Breast epithelium (tissue), 3 donors: ENCODE measurements at regions not wholly inside any gene's neighbourhood (a gene's known extent, or its start where the extent isn't known, plus 50 kb on each side); places are given as distances from the start of the nearest gene placed in this dataset.

ENCODE experiments used
- POLR2A ChIP-seq: fragments of 450-650 bp; IDR thresholded peaks from one replicate; pipeline ENCODE4 v1.6.1; 2016; ENCODE audit warnings: antibody characterized with exemption, mild to moderate bottlenecking, moderate library complexity
- POLR2AphosphoS5 ChIP-seq, 3 donors: sonication (generic); formaldehyde crosslinking; IDR thresholded peaks; one replicate each; pipeline ENCODE4 v1.6.1; 2017; ENCODE audit warnings: antibody characterized with exemption in 3 of 3
- TF ChIP-seq, protein P1 (sequence below), 3 donors: fragments of 450-650 bp; IDR thresholded peaks; one replicate each; pipeline ENCODE4 v1.5.1; 2016 to 2017; ENCODE audit warnings: antibody characterized with exemption in 3 of 3, mild to moderate bottlenecking in 3 of 3, moderate library complexity in 3 of 3

- TF ChIP-seq, protein P1, sequence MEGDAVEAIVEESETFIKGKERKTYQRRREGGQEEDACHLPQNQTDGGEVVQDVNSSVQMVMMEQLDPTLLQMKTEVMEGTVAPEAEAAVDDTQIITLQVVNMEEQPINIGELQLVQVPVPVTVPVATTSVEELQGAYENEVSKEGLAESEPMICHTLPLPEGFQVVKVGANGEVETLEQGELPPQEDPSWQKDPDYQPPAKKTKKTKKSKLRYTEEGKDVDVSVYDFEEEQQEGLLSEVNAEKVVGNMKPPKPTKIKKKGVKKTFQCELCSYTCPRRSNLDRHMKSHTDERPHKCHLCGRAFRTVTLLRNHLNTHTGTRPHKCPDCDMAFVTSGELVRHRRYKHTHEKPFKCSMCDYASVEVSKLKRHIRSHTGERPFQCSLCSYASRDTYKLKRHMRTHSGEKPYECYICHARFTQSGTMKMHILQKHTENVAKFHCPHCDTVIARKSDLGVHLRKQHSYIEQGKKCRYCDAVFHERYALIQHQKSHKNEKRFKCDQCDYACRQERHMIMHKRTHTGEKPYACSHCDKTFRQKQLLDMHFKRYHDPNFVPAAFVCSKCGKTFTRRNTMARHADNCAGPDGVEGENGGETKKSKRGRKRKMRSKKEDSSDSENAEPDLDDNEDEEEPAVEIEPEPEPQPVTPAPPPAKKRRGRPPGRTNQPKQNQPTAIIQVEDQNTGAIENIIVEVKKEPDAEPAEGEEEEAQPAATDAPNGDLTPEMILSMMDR (IDR thresholded peaks at IDR 0.05): no peak
- TF ChIP-seq POLR2A: no peak
- no peak for TF ChIP-seq POLR2AphosphoS5 (IDR thresholded peaks at IDR 0.05)
Observed at GRCh38 chr16:74201576-74201975, 95.0 kb upstream of the PSMD7 start.
